ENCODE measurements at regions not wholly inside any gene's neighbourhood (a gene's known extent, or its start where the extent isn't known, plus 50 kb on each side); places are given as distances from the start of the nearest gene placed in this dataset.
A peak's percentile ranks its signal among the peaks of the same experiment; 100 is the strongest.

GRCh38 chr5:8861764-8862163, 684.1 kb downstream of the SEMA5A start:
- no peak overlapping the region for H3K4me3 ChIP-seq (replicated peaks in 1 of 4; ENCODE audit: control extremely low read depth in 1 of 4, insufficient read depth in 1 of 4, low read depth in 3 of 4, low read length in 4 of 4)
- no peaks in the 10 kb centered on the region for H4K20me1 ChIP-seq (ENCODE audit: control insufficient read depth, extremely low read depth, insufficient read depth, low read length)
- no peak for DNase-seq (ENCODE audit: low read depth in 2 of 2)
- no peak overlapping the region for H3K9ac ChIP-seq (ENCODE audit: insufficient read depth, low read length)
- H3K79me2 ChIP-seq (ENCODE audit: control insufficient read depth, insufficient read depth, low read length): no peaks in the 10 kb centered on the region
- H3K9me3 ChIP-seq (ENCODE audit: control insufficient read depth, insufficient read depth, low read depth, low read length): no peaks in the 10 kb centered on the region
- no peaks in the 10 kb centered on the region for H3K4me1 ChIP-seq (ENCODE audit: control insufficient read depth, extremely low read depth, insufficient read depth, low read length)
- H3K4me2 ChIP-seq (ENCODE audit: extremely low read depth, insufficient read depth, low read length): no peak overlapping the region
- H2AFZ ChIP-seq (ENCODE audit: low read length): peak overlapping the region; percentile 44
- TF ChIP-seq, protein P1, sequence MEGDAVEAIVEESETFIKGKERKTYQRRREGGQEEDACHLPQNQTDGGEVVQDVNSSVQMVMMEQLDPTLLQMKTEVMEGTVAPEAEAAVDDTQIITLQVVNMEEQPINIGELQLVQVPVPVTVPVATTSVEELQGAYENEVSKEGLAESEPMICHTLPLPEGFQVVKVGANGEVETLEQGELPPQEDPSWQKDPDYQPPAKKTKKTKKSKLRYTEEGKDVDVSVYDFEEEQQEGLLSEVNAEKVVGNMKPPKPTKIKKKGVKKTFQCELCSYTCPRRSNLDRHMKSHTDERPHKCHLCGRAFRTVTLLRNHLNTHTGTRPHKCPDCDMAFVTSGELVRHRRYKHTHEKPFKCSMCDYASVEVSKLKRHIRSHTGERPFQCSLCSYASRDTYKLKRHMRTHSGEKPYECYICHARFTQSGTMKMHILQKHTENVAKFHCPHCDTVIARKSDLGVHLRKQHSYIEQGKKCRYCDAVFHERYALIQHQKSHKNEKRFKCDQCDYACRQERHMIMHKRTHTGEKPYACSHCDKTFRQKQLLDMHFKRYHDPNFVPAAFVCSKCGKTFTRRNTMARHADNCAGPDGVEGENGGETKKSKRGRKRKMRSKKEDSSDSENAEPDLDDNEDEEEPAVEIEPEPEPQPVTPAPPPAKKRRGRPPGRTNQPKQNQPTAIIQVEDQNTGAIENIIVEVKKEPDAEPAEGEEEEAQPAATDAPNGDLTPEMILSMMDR (conservative IDR thresholded peaks at IDR 0.05 in 1 of 2, IDR thresholded peaks at IDR 0.05 in 1 of 2; ENCODE audit: low read depth in 1 of 2, low read length in 2 of 2): no peak
- no peak for TF ChIP-seq EZH2 (IDR thresholded peaks at IDR 0.05; ENCODE audit: low read length, missing control alignments)
- H3K36me3 ChIP-seq (ENCODE audit: control insufficient read depth, insufficient read depth, low read length): no peaks in the 10 kb centered on the region
- H3K27ac ChIP-seq (ENCODE audit: insufficient read depth, low read length): no peak overlapping the region
- H3K27me3 ChIP-seq (ENCODE audit: control insufficient read depth, insufficient read depth, low read length): no peaks in the 10 kb centered on the region

- H4K20me1 ChIP-seq (ENCODE audit: control insufficient read depth, extremely low read depth, insufficient read depth, low read length): no peaks in the 10 kb centered on the region
- no peak overlapping the region for H3K4me3 ChIP-seq (replicated peaks in 1 of 4; ENCODE audit: control extremely low read depth in 1 of 4, insufficient read depth in 1 of 4, low read depth in 3 of 4, low read length in 4 of 4)
- H3K36me3 ChIP-seq (ENCODE audit: control insufficient read depth, insufficient read depth, low read length): no peaks in the 10 kb centered on the region
- H2AFZ ChIP-seq (ENCODE audit: low read length): no peak overlapping the region
- no peak overlapping the region for H3K4me2 ChIP-seq (ENCODE audit: extremely low read depth, insufficient read depth, low read length)
- H3K9me3 ChIP-seq (ENCODE audit: control insufficient read depth, insufficient read depth, low read depth, low read length): no peaks in the 10 kb centered on the region
- H3K79me2 ChIP-seq (ENCODE audit: control insufficient read depth, insufficient read depth, low read length): no peaks in the 10 kb centered on the region
- H3K9ac ChIP-seq (ENCODE audit: insufficient read depth, low read length): no peak overlapping the region
- TF ChIP-seq, protein P1 (conservative IDR thresholded peaks at IDR 0.05 in 1 of 2, IDR thresholded peaks at IDR 0.05 in 1 of 2; ENCODE audit: low read depth in 1 of 2, low read length in 2 of 2): peak; percentile 25 to 40
- no peak for TF ChIP-seq EZH2 (IDR thresholded peaks at IDR 0.05; ENCODE audit: low read length, missing control alignments)
- DNase-seq (ENCODE audit: low read depth in 2 of 2): peak; percentile 17 to 32
- no peaks in the 10 kb centered on the region for H3K4me1 ChIP-seq (ENCODE audit: control insufficient read depth, extremely low read depth, insufficient read depth, low read length)
- H3K27me3 ChIP-seq (ENCODE audit: control insufficient read depth, insufficient read depth, low read length): no peaks in the 10 kb centered on the region
- no peak overlapping the region for H3K27ac ChIP-seq (ENCODE audit: insufficient read depth, low read length)
Measured at GRCh38 chr5:8864053-8864452, 681.8 kb downstream of the SEMA5A start.

DNA sequence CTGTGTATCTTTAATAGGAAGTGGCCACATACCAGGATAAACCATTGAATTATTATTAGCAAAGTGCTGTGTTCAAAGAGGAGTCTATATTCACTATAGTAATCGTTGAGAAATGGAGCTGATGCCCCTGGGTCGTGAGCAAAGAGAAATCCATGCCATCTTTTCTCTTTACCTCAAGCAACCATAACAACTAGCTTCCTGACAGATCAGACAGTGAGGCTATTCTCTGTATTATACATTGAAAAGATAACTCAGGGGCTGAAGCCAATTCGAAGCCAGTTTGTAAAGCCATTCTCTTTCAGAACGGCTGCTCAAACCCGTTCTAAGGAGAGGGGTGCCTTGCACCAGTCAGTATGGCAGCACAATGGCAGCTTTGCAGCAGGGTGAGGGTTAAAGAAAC, 680.6 kb downstream of the SEMA5A start:
- H3K27ac ChIP-seq (ENCODE audit: insufficient read depth, low read length): no peak overlapping the region
- no peak for DNase-seq (ENCODE audit: low read depth in 2 of 2)
- TF ChIP-seq EZH2 (IDR thresholded peaks at IDR 0.05; ENCODE audit: low read length, missing control alignments): no peak
- TF ChIP-seq, protein P1 (conservative IDR thresholded peaks at IDR 0.05 in 1 of 2, IDR thresholded peaks at IDR 0.05 in 1 of 2; ENCODE audit: low read depth in 1 of 2, low read length in 2 of 2): no peak
- no peaks in the 10 kb centered on the region for H3K27me3 ChIP-seq (ENCODE audit: control insufficient read depth, insufficient read depth, low read length)
- H3K9ac ChIP-seq (ENCODE audit: insufficient read depth, low read length): no peak overlapping the region
- H3K4me3 ChIP-seq (replicated peaks in 1 of 4; ENCODE audit: control extremely low read depth in 1 of 4, insufficient read depth in 1 of 4, low read depth in 3 of 4, low read length in 4 of 4): no peak overlapping the region
- H3K4me2 ChIP-seq (ENCODE audit: extremely low read depth, insufficient read depth, low read length): no peak overlapping the region
- H3K9me3 ChIP-seq (ENCODE audit: control insufficient read depth, insufficient read depth, low read depth, low read length): no peaks in the 10 kb centered on the region
- no peaks in the 10 kb centered on the region for H4K20me1 ChIP-seq (ENCODE audit: control insufficient read depth, extremely low read depth, insufficient read depth, low read length)
- H3K36me3 ChIP-seq (ENCODE audit: control insufficient read depth, insufficient read depth, low read length): no peaks in the 10 kb centered on the region
- no peaks in the 10 kb centered on the region for H3K4me1 ChIP-seq (ENCODE audit: control insufficient read depth, extremely low read depth, insufficient read depth, low read length)
- no peak overlapping the region for H2AFZ ChIP-seq (ENCODE audit: low read length)
- H3K79me2 ChIP-seq (ENCODE audit: control insufficient read depth, insufficient read depth, low read length): no peaks in the 10 kb centered on the region

All from fibroblast of lung (primary cell).